ENCODE measurements at regions not wholly inside any gene's neighbourhood (a gene's known extent, or its start where the extent isn't known, plus 50 kb on each side); places are given as distances from the start of the nearest gene placed in this dataset.
"Not testable (repeated sequence)": the region's sequence is repeated elsewhere in the genome, so short reads cannot be mapped to it uniquely, and the experiment has no call there.

- no peaks in the 10 kb centered on the region for H3K9me3 ChIP-seq
Measured at GRCh38 chr5:27130587-27130986, 92.2 kb upstream of the CDH9 start.

GRCh38 chr5:27129926-27130325 lies 91.5 kb upstream of the CDH9 start:
- Histone ChIP-seq H3K9me3 (no peaks in the 10 kb centered on the region), H3K4me3 (no peak overlapping the region), H3K27ac (no peak overlapping the region), H3K27me3 (no peaks in the 10 kb centered on the region), H3K4me1 (no peaks in the 10 kb centered on the region), H3K36me3 (no peaks in the 10 kb centered on the region)
- no peak for DNase-seq (ENCODE audit: low spot score)
- TF ChIP-seq CTCF (IDR thresholded peaks at IDR 0.05), result no peak

More at GRCh38 chr5:27130587-27130986, 92.2 kb upstream of the CDH9 start:
- Histone ChIP-seq H3K27ac (no peak overlapping the region), H3K27me3 (no peaks in the 10 kb centered on the region), H3K36me3 (no peaks in the 10 kb centered on the region), H3K4me1 (no peaks in the 10 kb centered on the region), H3K4me3 (no peak overlapping the region)
- no peak for DNase-seq (ENCODE audit: low spot score)
- no peak for TF ChIP-seq CTCF (IDR thresholded peaks at IDR 0.05)

GRCh38 chr5:27125856-27126255 lies 87.5 kb upstream of the CDH9 start:
- Histone ChIP-seq H3K27me3 (no peaks in the 10 kb centered on the region), H3K27ac (no peak overlapping the region), H3K4me1 (no peaks in the 10 kb centered on the region), H3K36me3 (no peaks in the 10 kb centered on the region), H3K9me3 (no peaks in the 10 kb centered on the region), H3K4me3 (no peak overlapping the region)
- DNase-seq (ENCODE audit: low spot score), result no peak
- TF ChIP-seq CTCF (IDR thresholded peaks at IDR 0.05), result no peak

- TF ChIP-seq CTCF (IDR thresholded peaks at IDR 0.05), result peak in 1 of 2 donors; percentile 23
- Histone ChIP-seq H3K4me1 (no peaks in the 10 kb centered on the region), H3K9me3 (no peaks in the 10 kb centered on the region), H3K27me3 (no peaks in the 10 kb centered on the region), H3K4me3 (no peak overlapping the region), H3K27ac (no peak overlapping the region), H3K36me3 (no peaks in the 10 kb centered on the region)
- DNase-seq (ENCODE audit: low spot score), result no peak
Measured at GRCh38 chr5:27124590-27124989, 86.2 kb upstream of the CDH9 start.

- not testable (repeated sequence) for H3K27me3 ChIP-seq; DNase-seq (ENCODE audit: low spot score); H3K4me3 ChIP-seq; H3K36me3 ChIP-seq; H3K27ac ChIP-seq; H3K4me1 ChIP-seq; H3K9me3 ChIP-seq
Measured at GRCh38 chr5:27119736-27120321, 81.4 kb upstream of the CDH9 start.

GRCh38 chr5:27103486-27103885 lies 65.1 kb upstream of the CDH9 start:
- no peak overlapping the region for H3K4me3 ChIP-seq
- no peaks in the 10 kb centered on the region for H3K36me3 ChIP-seq
- H3K27ac ChIP-seq, result no peak overlapping the region
- no peak for TF ChIP-seq CTCF (IDR thresholded peaks at IDR 0.05)
- no peaks in the 10 kb centered on the region for H3K9me3 ChIP-seq
- no peaks in the 10 kb centered on the region for H3K4me1 ChIP-seq
- no peaks in the 10 kb centered on the region for H3K27me3 ChIP-seq
- DNase-seq (ENCODE audit: low spot score), result no peak

GRCh38 chr5:27095761-27096160 lies 57.4 kb upstream of the CDH9 start:
- not testable (repeated sequence) for H3K4me3 ChIP-seq; H3K27me3 ChIP-seq; H3K36me3 ChIP-seq; DNase-seq (ENCODE audit: low spot score); H3K27ac ChIP-seq; H3K4me1 ChIP-seq; H3K9me3 ChIP-seq
